ENCODE measurements at regions not wholly inside any gene's neighbourhood (a gene's known extent, or its start where the extent isn't known, plus 50 kb on each side); places are given as distances from the start of the nearest gene placed in this dataset.

DNA sequence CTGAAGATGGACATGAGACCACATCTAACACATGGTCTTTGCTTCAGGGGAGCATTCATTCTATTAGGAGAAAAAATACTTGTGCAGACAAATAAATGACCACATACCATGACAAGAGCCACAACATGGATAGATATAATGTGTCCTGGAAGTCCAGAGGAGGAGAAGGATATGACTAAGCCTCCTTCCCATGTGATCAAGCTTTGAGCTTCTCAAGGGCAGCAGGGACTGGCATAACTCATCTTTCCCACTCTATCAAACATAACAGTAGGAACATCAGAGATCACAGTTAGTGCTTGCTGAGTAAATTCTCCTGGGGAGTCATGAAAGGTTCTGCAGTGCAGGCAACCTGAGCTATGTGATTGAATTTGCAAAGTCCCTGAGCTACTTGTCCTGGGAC, 86.0 kb upstream of the LPP start:
- TF ChIP-seq SMC3 (IDR thresholded peaks at IDR 0.05) (no peak), CTCF (IDR thresholded peaks at IDR 0.05) (no peak), JUN (IDR thresholded peaks at IDR 0.05) (no peak), CEBPB (IDR thresholded peaks at IDR 0.05) (no peak), ZFP36 (IDR thresholded peaks at IDR 0.05; ENCODE audit: borderline replicate concordance, partially characterized antibody) (no peak), POLR2A (IDR thresholded peaks at IDR 0.05; ENCODE audit: low read length) (no peak), EP300 (IDR thresholded peaks at IDR 0.05) (no peak), RAD21 (conservative IDR thresholded peaks at IDR 0.05 in 1 of 2, IDR thresholded peaks at IDR 0.05 in 1 of 2) (no peak), HOXA7 (CRISPR knock-in tag; IDR thresholded peaks at IDR 0.05) (no peak), MAFK (IDR thresholded peaks at IDR 0.05; ENCODE audit: partially characterized antibody) (no peak)
- TF ChIP-seq, protein P1, sequence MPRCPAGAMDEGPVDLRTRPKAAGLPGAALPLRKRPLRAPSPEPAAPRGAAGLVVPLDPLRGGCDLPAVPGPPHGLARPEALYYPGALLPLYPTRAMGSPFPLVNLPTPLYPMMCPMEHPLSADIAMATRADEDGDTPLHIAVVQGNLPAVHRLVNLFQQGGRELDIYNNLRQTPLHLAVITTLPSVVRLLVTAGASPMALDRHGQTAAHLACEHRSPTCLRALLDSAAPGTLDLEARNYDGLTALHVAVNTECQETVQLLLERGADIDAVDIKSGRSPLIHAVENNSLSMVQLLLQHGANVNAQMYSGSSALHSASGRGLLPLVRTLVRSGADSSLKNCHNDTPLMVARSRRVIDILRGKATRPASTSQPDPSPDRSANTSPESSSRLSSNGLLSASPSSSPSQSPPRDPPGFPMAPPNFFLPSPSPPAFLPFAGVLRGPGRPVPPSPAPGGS (IDR thresholded peaks at IDR 0.05) = no peak

All from A549 (cell line).